ENCODE measurements at regions not wholly inside any gene's neighbourhood (a gene's known extent, or its start where the extent isn't known, plus 50 kb on each side); places are given as distances from the start of the nearest gene placed in this dataset.
"Not testable (repeated sequence)": the region's sequence is repeated elsewhere in the genome, so short reads cannot be mapped to it uniquely, and the experiment has no call there.

DNA sequence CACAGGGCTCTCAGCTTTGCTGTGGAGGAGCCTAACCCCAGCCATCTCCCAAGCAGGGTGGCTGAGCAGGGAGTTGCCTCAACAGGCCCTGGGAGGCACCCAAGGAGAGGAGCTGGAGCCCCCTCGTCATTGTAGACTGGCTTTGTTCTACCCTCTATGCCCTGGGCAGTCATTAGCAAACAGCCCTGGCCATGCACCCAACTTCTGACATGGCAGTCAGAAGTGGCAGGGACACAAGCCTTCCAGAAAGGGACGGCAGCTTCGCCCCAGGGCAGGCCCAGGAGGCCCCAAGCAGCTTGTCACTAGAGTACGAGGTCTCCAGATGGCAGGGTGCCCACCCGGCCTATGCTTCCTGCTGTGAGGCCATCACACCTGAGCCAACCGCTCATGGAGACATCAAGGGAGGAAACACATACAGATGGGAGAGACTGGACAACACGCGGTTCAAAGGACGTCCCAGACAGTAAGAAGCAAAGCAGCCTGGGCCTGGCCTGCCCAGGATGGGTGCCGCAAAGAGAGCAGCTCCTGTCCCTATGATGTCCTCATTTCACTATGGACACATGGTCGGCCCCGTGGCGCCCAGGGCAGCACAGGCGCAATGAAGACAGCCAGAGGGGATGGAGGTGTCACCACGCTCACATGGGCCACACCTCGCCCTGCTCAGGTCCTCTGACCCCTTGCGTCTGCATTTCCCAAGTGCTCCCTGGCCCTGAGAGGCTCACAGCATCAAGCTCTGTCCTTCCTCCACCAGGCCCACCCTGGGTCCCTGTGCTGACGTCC is 190.9 kb upstream of the CXCL12 start:
- ChIA-PET POLR2A (no interaction called here), CTCF (no interaction called here)
- H3K4me3 Mint-ChIP-seq (ENCODE audit: unreplicated experiment): no peak overlapping the region
- TF ChIP-seq, protein P1, sequence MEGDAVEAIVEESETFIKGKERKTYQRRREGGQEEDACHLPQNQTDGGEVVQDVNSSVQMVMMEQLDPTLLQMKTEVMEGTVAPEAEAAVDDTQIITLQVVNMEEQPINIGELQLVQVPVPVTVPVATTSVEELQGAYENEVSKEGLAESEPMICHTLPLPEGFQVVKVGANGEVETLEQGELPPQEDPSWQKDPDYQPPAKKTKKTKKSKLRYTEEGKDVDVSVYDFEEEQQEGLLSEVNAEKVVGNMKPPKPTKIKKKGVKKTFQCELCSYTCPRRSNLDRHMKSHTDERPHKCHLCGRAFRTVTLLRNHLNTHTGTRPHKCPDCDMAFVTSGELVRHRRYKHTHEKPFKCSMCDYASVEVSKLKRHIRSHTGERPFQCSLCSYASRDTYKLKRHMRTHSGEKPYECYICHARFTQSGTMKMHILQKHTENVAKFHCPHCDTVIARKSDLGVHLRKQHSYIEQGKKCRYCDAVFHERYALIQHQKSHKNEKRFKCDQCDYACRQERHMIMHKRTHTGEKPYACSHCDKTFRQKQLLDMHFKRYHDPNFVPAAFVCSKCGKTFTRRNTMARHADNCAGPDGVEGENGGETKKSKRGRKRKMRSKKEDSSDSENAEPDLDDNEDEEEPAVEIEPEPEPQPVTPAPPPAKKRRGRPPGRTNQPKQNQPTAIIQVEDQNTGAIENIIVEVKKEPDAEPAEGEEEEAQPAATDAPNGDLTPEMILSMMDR (IDR thresholded peaks at IDR 0.05; ENCODE audit: unreplicated experiment): no peak
- H3K36me3 Mint-ChIP-seq (ENCODE audit: insufficient read depth, unreplicated experiment): peaks cover 3% of the 10 kb centered on the region
- intact Hi-C loops (cut with micrococcal nuclease): no loop called here
- H3K4me1 Mint-ChIP-seq (ENCODE audit: insufficient read depth, unreplicated experiment): no peaks in the 10 kb centered on the region
- H3K27ac Mint-ChIP-seq (ENCODE audit: low read depth, unreplicated experiment): no peak overlapping the region
- no peaks in the 10 kb centered on the region for H3K9me3 Mint-ChIP-seq (ENCODE audit: unreplicated experiment)
- no peaks in the 10 kb centered on the region for H3K27me3 Mint-ChIP-seq (ENCODE audit: insufficient read depth, unreplicated experiment)
- no TSS peak for BruUV-seq (replicated peaks)
- no peak for DNase-seq (ENCODE audit: unreplicated experiment)

DNA sequence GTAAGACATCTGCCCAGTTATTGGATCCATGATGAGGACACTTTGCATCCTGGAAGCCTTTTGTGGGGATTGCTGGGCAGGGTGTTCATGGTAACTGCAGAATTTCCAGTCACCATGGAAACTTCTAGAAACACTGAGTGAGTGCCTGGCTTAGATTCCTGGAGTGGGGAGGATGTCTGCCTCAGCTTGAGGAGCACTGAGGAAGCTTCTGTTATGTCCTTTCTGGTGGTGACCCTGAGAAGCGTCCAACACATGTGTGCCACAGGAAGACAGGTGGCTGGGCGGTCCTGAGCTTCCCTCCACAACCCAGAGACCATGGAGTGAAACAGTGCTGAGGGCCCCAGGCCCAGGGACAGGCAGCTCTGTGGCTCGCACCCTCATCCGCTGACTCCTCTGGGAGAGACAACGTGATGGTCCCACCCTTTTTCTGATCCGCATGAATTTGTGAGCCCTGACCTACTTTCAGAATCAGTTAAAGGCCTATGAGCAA is 191.8 kb upstream of the CXCL12 start:
- H3K27me3 Mint-ChIP-seq (ENCODE audit: insufficient read depth, unreplicated experiment): no peaks in the 10 kb centered on the region
- TF ChIP-seq, protein P1 (IDR thresholded peaks at IDR 0.05; ENCODE audit: unreplicated experiment): no peak
- ChIA-PET CTCF (no interaction called here), POLR2A (no interaction called here)
- H3K36me3 Mint-ChIP-seq (ENCODE audit: insufficient read depth, unreplicated experiment): peaks cover 8% of the 10 kb centered on the region
- no peaks in the 10 kb centered on the region for H3K9me3 Mint-ChIP-seq (ENCODE audit: unreplicated experiment)
- peak; percentile 34 for DNase-seq (ENCODE audit: unreplicated experiment)
- H3K4me3 Mint-ChIP-seq (ENCODE audit: unreplicated experiment): no peak overlapping the region
- BruUV-seq (replicated peaks): no TSS peak
- no peaks in the 10 kb centered on the region for H3K4me1 Mint-ChIP-seq (ENCODE audit: insufficient read depth, unreplicated experiment)
- intact Hi-C loops (cut with micrococcal nuclease): no loop called here
- no peak overlapping the region for H3K27ac Mint-ChIP-seq (ENCODE audit: low read depth, unreplicated experiment)

DNA sequence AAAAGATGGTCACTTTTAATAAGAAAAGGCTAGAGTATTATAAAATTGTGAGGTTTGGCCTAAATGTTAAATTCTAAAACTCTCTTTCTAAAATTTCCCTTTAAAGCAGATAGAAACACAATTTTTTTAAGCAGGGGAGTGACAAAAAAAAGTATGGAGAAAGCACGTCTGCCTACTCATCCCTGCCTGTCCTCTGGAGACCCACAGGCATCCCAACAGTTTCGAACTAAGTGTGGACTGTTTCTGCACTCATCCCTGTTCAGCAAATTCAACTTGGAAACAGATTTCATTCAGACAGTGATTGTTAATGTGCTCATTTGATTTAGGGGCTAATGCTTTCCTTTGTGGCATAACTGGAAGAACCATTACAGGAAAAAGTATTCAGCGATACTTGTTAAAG is 192.6 kb upstream of the CXCL12 start:
- Mint-ChIP-seq H3K4me3 (ENCODE audit: unreplicated experiment) (no peak overlapping the region), H3K9me3 (ENCODE audit: unreplicated experiment) (no peaks in the 10 kb centered on the region), H3K4me1 (ENCODE audit: insufficient read depth, unreplicated experiment) (no peaks in the 10 kb centered on the region), H3K36me3 (ENCODE audit: insufficient read depth, unreplicated experiment) (peaks cover 8% of the 10 kb centered on the region), H3K27ac (ENCODE audit: low read depth, unreplicated experiment) (no peak overlapping the region), H3K27me3 (ENCODE audit: insufficient read depth, unreplicated experiment) (no peaks in the 10 kb centered on the region)
- BruUV-seq (replicated peaks): no TSS peak
- DNase-seq (ENCODE audit: unreplicated experiment): no peak
- ChIA-PET POLR2A (no interaction called here), CTCF (no interaction called here)
- TF ChIP-seq, protein P1 (IDR thresholded peaks at IDR 0.05; ENCODE audit: unreplicated experiment): no peak
- intact Hi-C loops (cut with micrococcal nuclease): no loop called here

DNA sequence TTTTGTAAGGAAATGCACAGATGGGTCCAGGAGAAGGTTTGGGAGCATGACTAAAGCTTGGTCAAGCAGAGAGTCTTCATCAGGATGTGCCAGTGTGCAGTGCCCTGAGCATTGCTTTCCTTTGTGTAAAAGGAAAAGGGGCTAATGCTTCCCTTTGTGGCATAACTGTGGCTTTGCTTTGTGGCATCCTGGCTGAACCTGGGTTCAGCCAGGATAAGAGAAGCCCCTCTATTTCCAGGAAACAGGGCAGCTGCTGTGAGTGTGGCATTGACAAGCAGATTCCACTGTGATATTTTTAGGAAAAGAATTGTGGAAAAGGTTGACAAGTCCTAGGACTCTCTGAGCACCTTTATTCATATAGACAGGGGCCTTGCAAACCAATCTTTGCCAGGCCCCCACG is 193.4 kb upstream of the CXCL12 start:
- DNase-seq (ENCODE audit: unreplicated experiment): no peak
- H3K27me3 Mint-ChIP-seq (ENCODE audit: insufficient read depth, unreplicated experiment): no peaks in the 10 kb centered on the region
- TF ChIP-seq, protein P1 (IDR thresholded peaks at IDR 0.05; ENCODE audit: unreplicated experiment): no peak
- H3K9me3 Mint-ChIP-seq (ENCODE audit: unreplicated experiment): no peaks in the 10 kb centered on the region
- intact Hi-C loops (cut with micrococcal nuclease): no loop called here
- ChIA-PET POLR2A (no interaction called here), CTCF (no interaction called here)
- peaks cover 8% of the 10 kb centered on the region for H3K36me3 Mint-ChIP-seq (ENCODE audit: insufficient read depth, unreplicated experiment)
- no peak overlapping the region for H3K4me3 Mint-ChIP-seq (ENCODE audit: unreplicated experiment)
- H3K27ac Mint-ChIP-seq (ENCODE audit: low read depth, unreplicated experiment): no peak overlapping the region
- no peaks in the 10 kb centered on the region for H3K4me1 Mint-ChIP-seq (ENCODE audit: insufficient read depth, unreplicated experiment)
- BruUV-seq (replicated peaks): no TSS peak

DNA sequence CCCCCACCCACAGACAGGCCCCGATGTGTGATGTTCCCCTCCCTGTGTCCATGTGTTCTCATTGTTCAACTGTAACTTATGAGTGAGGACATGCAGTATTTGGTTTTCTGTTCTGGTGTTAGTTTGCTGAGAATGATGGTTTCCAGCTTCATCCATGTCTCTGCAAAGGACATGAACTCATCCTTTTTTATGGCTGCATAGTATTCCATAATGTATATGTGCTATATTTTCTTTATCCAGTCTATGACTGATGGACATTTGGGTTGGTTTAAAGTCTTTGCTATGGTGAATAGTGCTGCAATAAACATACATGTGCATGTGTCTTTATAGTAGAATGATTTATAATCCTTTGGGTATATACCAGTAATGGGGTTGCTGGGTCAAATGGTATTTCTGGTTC is 194.1 kb upstream of the CXCL12 start:
- DNase-seq (ENCODE audit: unreplicated experiment); H3K36me3 Mint-ChIP-seq (ENCODE audit: insufficient read depth, unreplicated experiment); intact Hi-C loops (cut with micrococcal nuclease); H3K4me1 Mint-ChIP-seq (ENCODE audit: insufficient read depth, unreplicated experiment); CTCF ChIA-PET; H3K27ac Mint-ChIP-seq (ENCODE audit: low read depth, unreplicated experiment); H3K27me3 Mint-ChIP-seq (ENCODE audit: insufficient read depth, unreplicated experiment); BruUV-seq (replicated peaks); H3K9me3 Mint-ChIP-seq (ENCODE audit: unreplicated experiment); H3K4me3 Mint-ChIP-seq (ENCODE audit: unreplicated experiment): not testable (repeated sequence)
- POLR2A ChIA-PET: interaction anchor here (0.7 kb wide), 1 partner anchor 23 kb away, joined by 4 read pairs; no protein-coding TSS in a partner anchor

Measured in MCF 10A (cell line).